GM12875 (cell line): ENCODE measurements at regions not wholly inside any gene's neighbourhood (a gene's known extent, or its start where the extent isn't known, plus 50 kb on each side); places are given as distances from the start of the nearest gene placed in this dataset.
"Not testable (repeated sequence)": the region's sequence is repeated elsewhere in the genome, so short reads cannot be mapped to it uniquely, and the experiment has no call there.

ENCODE experiments used
- H3K4me3 ChIP-seq: one replicate; pipeline ENCODE4 v1.5.1; 2011; ENCODE audit warnings: low read depth, low read length, control low read depth
- TF ChIP-seq, protein P1 (sequence below): IDR thresholded peaks from 2 replicates; pipeline ENCODE4 v1.5.1; 2011; ENCODE audit warnings: low read depth, mild to moderate bottlenecking, control low read depth, inconsistent platforms, low read length, moderate library complexity, borderline replicate concordance; ENCODE audit not compliant: insufficient read depth

DNA sequence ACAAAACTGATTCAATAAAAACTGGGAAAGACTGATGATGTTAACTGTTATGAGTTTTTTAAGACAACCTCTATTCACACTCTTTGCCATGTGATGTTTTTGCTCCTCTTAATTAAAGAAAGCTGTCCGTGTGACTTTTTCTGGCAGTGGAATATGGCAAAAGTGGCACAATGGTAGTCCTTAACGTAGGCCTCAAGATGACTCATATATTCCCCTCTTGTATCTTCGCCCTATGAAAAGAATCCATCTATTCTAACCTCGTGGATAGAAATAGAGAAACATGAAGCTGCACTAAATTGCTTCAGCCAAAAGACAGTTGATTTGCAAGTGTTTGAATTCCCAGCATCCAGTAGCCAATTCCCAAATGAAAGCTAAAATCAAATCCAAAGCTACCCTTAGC lies 603.8 kb upstream of the PCDH7 start:
- TF ChIP-seq, protein P1, sequence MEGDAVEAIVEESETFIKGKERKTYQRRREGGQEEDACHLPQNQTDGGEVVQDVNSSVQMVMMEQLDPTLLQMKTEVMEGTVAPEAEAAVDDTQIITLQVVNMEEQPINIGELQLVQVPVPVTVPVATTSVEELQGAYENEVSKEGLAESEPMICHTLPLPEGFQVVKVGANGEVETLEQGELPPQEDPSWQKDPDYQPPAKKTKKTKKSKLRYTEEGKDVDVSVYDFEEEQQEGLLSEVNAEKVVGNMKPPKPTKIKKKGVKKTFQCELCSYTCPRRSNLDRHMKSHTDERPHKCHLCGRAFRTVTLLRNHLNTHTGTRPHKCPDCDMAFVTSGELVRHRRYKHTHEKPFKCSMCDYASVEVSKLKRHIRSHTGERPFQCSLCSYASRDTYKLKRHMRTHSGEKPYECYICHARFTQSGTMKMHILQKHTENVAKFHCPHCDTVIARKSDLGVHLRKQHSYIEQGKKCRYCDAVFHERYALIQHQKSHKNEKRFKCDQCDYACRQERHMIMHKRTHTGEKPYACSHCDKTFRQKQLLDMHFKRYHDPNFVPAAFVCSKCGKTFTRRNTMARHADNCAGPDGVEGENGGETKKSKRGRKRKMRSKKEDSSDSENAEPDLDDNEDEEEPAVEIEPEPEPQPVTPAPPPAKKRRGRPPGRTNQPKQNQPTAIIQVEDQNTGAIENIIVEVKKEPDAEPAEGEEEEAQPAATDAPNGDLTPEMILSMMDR: no peak
- no peak overlapping the region for H3K4me3 ChIP-seq

DNA sequence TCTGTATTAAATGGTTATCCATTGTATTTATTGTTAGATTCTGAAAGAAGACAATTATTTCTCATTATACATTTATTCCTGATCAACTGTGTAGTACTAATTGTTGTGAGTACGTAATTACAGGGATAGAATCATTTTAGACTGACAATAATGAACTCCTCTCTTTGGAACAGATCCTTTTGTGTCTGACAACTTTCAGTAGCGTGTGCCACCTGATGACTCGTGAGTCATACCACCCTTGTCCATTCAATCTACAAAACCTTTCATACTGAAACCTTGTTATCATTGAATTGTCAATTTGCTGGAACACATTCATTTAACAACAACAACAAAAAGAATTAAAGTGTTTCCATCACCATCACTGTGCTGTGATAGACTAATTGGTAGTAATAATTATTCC lies 602.7 kb upstream of the PCDH7 start:
- TF ChIP-seq, protein P1: no peak
- no peak overlapping the region for H3K4me3 ChIP-seq

DNA sequence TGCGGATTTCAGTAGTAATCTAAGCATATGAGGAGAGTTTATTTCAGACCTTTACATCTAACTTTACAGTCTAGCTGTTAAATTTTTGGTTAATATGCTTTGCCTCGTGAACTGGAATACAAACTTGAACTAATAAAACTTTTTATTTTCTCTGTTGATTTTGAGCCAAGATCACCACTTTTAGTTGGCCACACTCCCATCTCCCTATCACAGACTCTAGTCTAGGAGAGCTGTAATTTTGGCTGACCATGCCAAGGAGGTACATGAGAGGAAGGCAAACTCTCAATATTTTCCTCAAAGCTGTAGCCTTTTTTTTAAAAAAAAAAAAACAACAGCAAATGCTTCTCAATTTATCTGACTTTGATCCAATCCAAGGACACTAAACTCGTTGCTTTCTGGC lies 597.5 kb upstream of the PCDH7 start:
- no peak overlapping the region for H3K4me3 ChIP-seq
- TF ChIP-seq, protein P1: no peak

DNA sequence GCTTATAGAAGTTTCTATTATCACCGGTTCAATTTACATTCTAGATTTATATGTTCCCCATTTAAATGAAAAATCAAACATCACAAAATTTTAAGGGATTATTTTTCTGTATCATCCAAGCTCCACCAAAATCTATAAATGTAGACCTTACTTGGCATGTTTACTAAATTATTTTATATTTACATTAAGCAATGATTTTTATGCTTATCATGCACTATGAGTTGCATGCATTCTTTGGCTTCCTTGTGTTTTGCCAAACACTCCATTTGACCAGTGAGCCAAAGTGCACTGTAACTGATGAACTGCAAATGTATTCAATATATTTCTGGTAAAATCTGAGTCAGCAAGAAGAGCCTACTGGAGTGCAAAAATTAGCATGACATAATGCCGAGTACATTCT lies 595.5 kb upstream of the PCDH7 start:
- not testable (repeated sequence) for H3K4me3 ChIP-seq

DNA sequence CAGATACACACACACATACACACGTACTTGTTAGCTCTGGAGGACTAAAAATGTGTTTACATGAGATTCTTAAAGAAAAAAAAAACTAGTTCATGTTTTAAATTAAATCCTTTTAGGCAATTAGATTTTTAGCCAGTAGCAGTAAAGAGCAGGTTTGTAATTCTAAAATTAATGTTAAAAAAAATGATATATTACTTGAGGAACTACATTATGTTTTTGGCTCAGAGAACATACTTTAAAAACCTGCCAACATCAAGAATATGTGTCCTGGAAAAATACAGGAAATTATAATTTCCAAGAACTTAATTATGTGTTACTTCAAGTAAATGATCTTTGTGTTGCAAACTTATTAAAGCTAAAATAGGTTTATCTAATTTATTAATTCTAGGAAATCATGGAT lies 594.3 kb upstream of the PCDH7 start:
- no peak overlapping the region for H3K4me3 ChIP-seq
- TF ChIP-seq, protein P1: no peak

DNA sequence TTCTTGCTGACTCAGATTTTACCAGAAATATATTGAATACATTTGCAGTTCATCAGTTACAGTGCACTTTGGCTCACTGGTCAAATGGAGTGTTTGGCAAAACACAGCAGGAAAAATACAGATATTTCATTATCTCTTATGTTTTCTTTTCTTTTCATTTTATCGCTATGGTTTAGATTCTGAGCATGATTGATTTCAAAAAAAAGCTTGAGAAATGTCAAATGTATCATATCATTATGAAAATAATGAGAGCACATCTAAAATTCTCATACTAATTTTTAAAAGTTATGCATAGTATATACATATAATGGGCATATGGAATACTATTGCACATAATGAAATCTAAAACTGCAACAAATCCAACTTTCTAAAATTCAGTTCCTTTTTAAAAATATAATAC lies 593.8 kb upstream of the PCDH7 start:
- H3K4me3 ChIP-seq: no peak overlapping the region
- TF ChIP-seq, protein P1: no peak

DNA sequence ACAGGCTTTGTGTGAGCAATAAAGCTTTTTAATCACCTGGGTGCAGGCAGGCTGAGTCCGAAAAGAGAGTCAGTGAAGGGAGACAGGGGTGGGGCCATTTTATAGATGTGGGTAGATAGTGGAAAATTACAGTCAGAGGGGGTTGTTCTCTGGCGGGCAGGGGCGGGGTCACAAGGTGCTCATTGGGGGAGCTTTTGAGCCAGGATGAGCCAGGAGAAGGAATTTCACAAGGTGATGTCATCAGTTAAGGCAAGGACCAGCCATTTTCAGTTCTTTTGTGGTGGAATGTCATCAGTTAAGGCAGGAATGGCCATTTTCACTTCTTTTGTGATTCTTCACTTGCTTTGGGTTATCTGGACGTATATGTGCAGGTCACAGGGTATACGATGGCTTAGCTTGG lies 571.3 kb upstream of the PCDH7 start:
- not testable (repeated sequence) for H3K4me3 ChIP-seq

DNA sequence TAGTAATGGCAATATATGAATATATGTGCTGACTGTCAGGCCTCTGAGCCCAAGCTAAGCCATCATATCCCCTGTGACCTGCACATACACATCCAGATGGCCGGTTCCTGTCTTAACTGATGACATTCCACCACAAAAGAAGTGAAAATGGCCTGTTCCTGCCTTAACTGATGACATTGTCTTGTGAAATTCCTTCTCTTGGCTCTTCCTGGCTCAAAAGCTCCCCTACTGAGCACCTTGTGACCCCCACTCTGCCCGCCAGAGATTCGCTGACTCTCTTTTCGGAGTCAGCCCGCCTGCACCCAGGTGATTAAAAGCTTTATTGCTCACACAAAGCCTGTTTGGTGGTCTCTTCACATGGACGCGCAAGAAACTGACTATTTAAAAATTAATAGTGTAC lies 570.6 kb upstream of the PCDH7 start:
- H3K4me3 ChIP-seq: not testable (repeated sequence)

DNA sequence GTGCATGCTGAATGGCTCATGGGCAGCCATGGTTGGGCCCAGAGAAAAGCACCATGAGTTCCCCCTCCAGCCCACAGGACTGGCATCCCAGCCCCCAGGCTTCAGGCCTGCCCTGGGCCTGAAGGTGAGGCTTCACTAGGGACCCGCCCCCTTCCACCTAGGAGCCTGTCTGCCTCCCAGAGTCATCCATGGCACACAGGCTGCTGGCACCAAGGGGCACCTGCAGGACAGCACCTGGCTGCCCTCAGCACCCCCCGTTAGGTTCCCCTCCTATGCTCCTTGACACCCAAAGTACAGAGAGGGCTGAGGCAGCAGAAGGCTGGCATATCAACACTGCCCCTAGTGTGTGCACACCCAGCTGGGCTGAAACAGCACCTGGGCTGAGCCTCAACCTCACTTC lies 566.7 kb upstream of the PCDH7 start:
- no peak overlapping the region for H3K4me3 ChIP-seq
- TF ChIP-seq, protein P1: no peak
